OCI-LY1 (cell line): ENCODE measurements at regions not wholly inside any gene's neighbourhood (a gene's known extent, or its start where the extent isn't known, plus 50 kb on each side); places are given as distances from the start of the nearest gene placed in this dataset.

Source experiments
- H2AFZ ChIP-seq: fragments of 200-600 bp; sonication (generic), shearing (Covaris generic); 2 replicates; pipeline ENCODE4 v1.6.0; 2014; ENCODE audit warnings: antibody characterized with exemption, mild to moderate bottlenecking, low read length
- H3F3A ChIP-seq: fragments of 200-600 bp; sonication (generic), shearing (Covaris generic); 2 replicates; pipeline ENCODE4 v1.6.0; 2014; ENCODE audit warnings: mild to moderate bottlenecking, antibody characterized with exemption, low read length, moderate library complexity; ENCODE audit not compliant: insufficient read depth
- H3K27ac ChIP-seq: fragments of 200-600 bp; sonication (generic); 2 replicates; pipeline ENCODE4 v1.5.1; 2014; ENCODE audit warnings: low read length, mixed run types, mild to moderate bottlenecking, low read depth; ENCODE audit not compliant: poor library complexity, severe bottlenecking
- H3K27me3 ChIP-seq: fragments of 200-600 bp; sonication (generic); 2 replicates; pipeline ENCODE4 v1.6.0; 2014; ENCODE audit warnings: antibody characterized with exemption, mild to moderate bottlenecking, low read length, moderate library complexity; ENCODE audit not compliant: insufficient read depth
- H3K36me3 ChIP-seq: fragments of 200-600 bp; sonication (generic); 2 replicates; pipeline ENCODE4 v1.6.1; 2014; ENCODE audit warnings: mild to moderate bottlenecking, antibody characterized with exemption, low read length, moderate library complexity, mixed read lengths; ENCODE audit not compliant: insufficient read depth
- H3K4me1 ChIP-seq: fragments of 200-600 bp; sonication (generic); 2 replicates; pipeline ENCODE4 v1.5.1; 2014; ENCODE audit warnings: mild to moderate bottlenecking, low read length, moderate library complexity; ENCODE audit not compliant: insufficient read depth, severe bottlenecking
- H3K4me2 ChIP-seq: fragments of 200-600 bp; sonication (generic), shearing (Covaris generic); 2 replicates; pipeline ENCODE4 v1.6.1; 2014; ENCODE audit warnings: low read length
- H3K4me3 ChIP-seq: fragments of 200-600 bp; sonication (generic); 2 replicates; pipeline ENCODE4 v1.5.1; 2014; ENCODE audit warnings: low read length, low read depth, mild to moderate bottlenecking, mixed read lengths; ENCODE audit not compliant: poor library complexity, severe bottlenecking
- H3K79me2 ChIP-seq: fragments of 200-600 bp; shearing (Covaris generic); 2 replicates; pipeline ENCODE4 v1.6.1; 2016; ENCODE audit warnings: mixed run types, low read length, mixed read lengths; ENCODE audit not compliant: insufficient read depth
- H3K9ac ChIP-seq: fragments of 200-600 bp; sonication (generic), shearing (Covaris generic); 2 replicates; pipeline ENCODE4 v1.6.1; 2014; ENCODE audit warnings: mild to moderate bottlenecking, low read length, mixed read lengths
- H3K9me2 ChIP-seq: fragments of 200-600 bp; sonication (generic), shearing (Covaris generic); 2 replicates; pipeline ENCODE4 v1.6.1; 2014; ENCODE audit warnings: low read depth, mild to moderate bottlenecking, low read length, mixed read lengths
- H3K9me3 ChIP-seq: fragments of 200-600 bp; shearing (Covaris generic); 2 replicates; pipeline ENCODE4 v1.6.1; 2014; ENCODE audit warnings: low read length, mixed read lengths
- H4K20me1 ChIP-seq: fragments of 200-600 bp; sonication (generic), shearing (Covaris generic); 2 replicates; pipeline ENCODE4 v1.6.0; 2016; ENCODE audit warnings: mild to moderate bottlenecking, low read length; ENCODE audit not compliant: insufficient read depth
- EZH2 ChIP-seq: fragments of 200-600 bp; sonication (generic), shearing (Covaris generic); IDR thresholded peaks from 2 replicates; pipeline ENCODE4 v1.8.0; 2017; ENCODE audit warnings: borderline replicate concordance, mixed run types, mild to moderate bottlenecking, antibody characterized with exemption, low read length, moderate library complexity, mixed read lengths
- TF ChIP-seq, protein P1 (sequence below): fragments of 200-600 bp; sonication (generic), shearing (Covaris generic); IDR thresholded peaks from 2 replicates; pipeline ENCODE4 v1.5.1; 2017; ENCODE audit warnings: mild to moderate bottlenecking, antibody characterized with exemption, low read length, moderate library complexity, mixed read lengths

DNA sequence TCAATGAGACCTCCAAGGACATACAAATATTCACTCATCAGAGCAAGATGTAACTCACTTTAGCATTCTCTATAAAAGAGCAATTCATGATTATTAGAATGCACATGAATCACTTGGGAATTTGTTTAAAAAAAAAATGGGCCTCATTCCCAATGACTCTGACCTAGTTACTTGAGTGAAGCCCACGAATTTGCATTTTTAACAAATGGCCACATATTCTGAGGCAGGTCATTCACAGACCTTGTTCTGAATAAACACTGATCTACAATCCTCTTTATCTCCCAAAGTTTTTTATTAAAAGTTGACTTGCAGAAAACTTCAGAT is 255.1 kb upstream of the VEGFC start:
- no peaks in the 10 kb centered on the region for H3K9me2 ChIP-seq
- no peak overlapping the region for H2AFZ ChIP-seq
- no peaks in the 10 kb centered on the region for H3K27me3 ChIP-seq

DNA sequence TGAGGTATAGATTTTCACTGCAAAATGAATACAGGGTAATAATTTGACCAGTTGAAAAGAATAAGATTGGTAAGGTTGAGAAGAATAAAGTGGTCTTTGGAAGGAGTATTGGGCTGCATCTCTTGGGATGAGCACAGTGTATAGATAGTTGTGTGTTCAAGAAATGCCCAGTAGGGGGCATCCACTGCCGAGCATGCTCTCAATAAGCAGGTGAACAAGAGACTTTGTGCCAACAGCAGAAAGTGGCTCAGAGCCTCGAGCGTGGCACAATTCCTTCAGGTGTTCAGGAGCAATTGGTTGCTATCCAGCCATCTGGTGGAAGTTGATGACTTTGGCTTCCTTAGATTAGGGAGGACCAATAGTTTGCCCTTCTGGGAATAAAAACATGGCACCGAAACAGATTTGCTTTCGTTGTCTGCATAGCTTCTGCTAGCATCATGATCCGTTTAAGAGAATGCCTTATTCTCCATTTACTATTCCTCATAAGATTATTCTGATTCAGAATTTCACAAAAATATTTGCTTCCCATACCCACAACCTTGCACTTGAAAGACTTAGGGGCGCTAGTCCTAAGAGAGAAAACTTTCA is 258.1 kb upstream of the NEIL3 start:
- no peak overlapping the region for H3K27ac ChIP-seq
- H3K4me1 ChIP-seq, result no peaks in the 10 kb centered on the region
- no peaks in the 10 kb centered on the region for H3K79me2 ChIP-seq
- TF ChIP-seq, protein P1, sequence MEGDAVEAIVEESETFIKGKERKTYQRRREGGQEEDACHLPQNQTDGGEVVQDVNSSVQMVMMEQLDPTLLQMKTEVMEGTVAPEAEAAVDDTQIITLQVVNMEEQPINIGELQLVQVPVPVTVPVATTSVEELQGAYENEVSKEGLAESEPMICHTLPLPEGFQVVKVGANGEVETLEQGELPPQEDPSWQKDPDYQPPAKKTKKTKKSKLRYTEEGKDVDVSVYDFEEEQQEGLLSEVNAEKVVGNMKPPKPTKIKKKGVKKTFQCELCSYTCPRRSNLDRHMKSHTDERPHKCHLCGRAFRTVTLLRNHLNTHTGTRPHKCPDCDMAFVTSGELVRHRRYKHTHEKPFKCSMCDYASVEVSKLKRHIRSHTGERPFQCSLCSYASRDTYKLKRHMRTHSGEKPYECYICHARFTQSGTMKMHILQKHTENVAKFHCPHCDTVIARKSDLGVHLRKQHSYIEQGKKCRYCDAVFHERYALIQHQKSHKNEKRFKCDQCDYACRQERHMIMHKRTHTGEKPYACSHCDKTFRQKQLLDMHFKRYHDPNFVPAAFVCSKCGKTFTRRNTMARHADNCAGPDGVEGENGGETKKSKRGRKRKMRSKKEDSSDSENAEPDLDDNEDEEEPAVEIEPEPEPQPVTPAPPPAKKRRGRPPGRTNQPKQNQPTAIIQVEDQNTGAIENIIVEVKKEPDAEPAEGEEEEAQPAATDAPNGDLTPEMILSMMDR, result peak; percentile 75
- no peak for TF ChIP-seq EZH2
- H3K27me3 ChIP-seq, result no peaks in the 10 kb centered on the region
- no peaks in the 10 kb centered on the region for H3F3A ChIP-seq
- H3K4me2 ChIP-seq, result no peak overlapping the region
- H3K4me3 ChIP-seq, result no peak overlapping the region
- no peak overlapping the region for H3K9ac ChIP-seq
- H3K36me3 ChIP-seq, result no peaks in the 10 kb centered on the region
- H3K9me2 ChIP-seq, result no peaks in the 10 kb centered on the region
- H3K9me3 ChIP-seq, result no peaks in the 10 kb centered on the region
- no peaks in the 10 kb centered on the region for H4K20me1 ChIP-seq
- no peak overlapping the region for H2AFZ ChIP-seq

More for the DNA sequence above, 255.1 kb upstream of the VEGFC start:
- Histone ChIP-seq H3K9ac (no peak overlapping the region), H4K20me1 (no peaks in the 10 kb centered on the region), H3K4me2 (no peak overlapping the region), H3F3A (no peaks in the 10 kb centered on the region), H3K27ac (no peak overlapping the region), H3K4me1 (no peaks in the 10 kb centered on the region), H3K4me3 (no peak overlapping the region), H3K9me3 (no peaks in the 10 kb centered on the region), H3K79me2 (no peaks in the 10 kb centered on the region), H3K36me3 (no peaks in the 10 kb centered on the region)
- no peak for TF ChIP-seq EZH2
- TF ChIP-seq, protein P1, result no peak

DNA sequence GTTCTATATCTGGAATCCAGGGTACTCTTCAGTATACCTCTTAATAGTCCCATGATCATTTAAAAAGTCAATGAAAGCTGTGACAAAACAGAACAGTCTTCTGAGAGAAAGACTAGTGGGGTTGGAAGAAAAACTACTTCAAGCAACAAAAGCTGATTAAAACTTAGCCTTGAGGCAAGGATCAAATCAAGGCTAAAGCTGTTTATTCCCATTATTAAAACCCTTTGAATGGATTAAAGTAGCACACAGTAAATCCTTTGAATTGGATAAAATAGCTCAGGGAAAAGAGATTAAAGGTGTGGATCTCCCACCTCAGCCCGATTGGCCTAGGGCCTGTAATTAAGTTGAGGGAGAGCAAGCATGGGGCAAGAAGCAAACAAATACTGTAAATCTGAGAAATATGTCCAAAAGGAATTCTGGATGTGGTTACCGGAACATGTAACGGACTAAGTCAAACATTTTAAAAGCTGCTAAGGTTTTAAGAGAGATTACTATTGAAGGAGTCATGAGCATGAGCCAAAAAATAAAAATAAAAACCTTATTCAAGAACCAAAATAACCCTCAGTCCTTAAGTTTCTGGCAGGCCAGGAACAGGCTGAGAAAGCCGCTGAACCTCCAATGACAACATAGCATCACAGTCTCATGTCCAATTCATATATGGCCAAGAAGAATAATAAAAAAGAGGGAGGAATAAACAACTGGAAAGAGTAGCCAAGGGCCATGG is 257.3 kb upstream of the NEIL3 start:
- Histone ChIP-seq H3K4me2 (no peak overlapping the region), H3K79me2 (no peaks in the 10 kb centered on the region), H3K27ac (no peak overlapping the region), H3F3A (no peaks in the 10 kb centered on the region), H3K9me2 (no peaks in the 10 kb centered on the region), H3K27me3 (no peaks in the 10 kb centered on the region), H3K36me3 (no peaks in the 10 kb centered on the region), H3K9me3 (no peaks in the 10 kb centered on the region), H3K4me3 (no peak overlapping the region), H4K20me1 (no peaks in the 10 kb centered on the region), H3K9ac (no peak overlapping the region), H3K4me1 (no peaks in the 10 kb centered on the region), H2AFZ (no peak overlapping the region)
- TF ChIP-seq EZH2, result no peak
- TF ChIP-seq, protein P1, result no peak
